Osteoblast (primary cell): ENCODE measurements at regions not wholly inside any gene's neighbourhood (a gene's known extent, or its start where the extent isn't known, plus 50 kb on each side); places are given as distances from the start of the nearest gene placed in this dataset.
A peak's percentile ranks its signal among the peaks of the same experiment; 100 is the strongest.

Experiments used
- DNase-seq: peaks from one replicate; pipeline ENCODE4 v3.0.0; 2011; ENCODE audit warnings: low spot score, mixed read lengths; ENCODE audit not compliant: insufficient read length; ENCODE audit errors: missing footprints
- H2AFZ ChIP-seq: 2 replicates; pipeline ENCODE4 v1.6.0; 2011; ENCODE audit warnings: mild to moderate bottlenecking, low read length
- H3K27ac ChIP-seq: 2 replicates; pipeline ENCODE4 v1.5.1; 2011; ENCODE audit warnings: mild to moderate bottlenecking, low read depth, low read length, moderate library complexity
- H3K27me3 ChIP-seq: 2 replicates; pipeline ENCODE4 v1.6.0; 2012; ENCODE audit warnings: mild to moderate bottlenecking, control low read depth, inconsistent platforms, low read length, moderate library complexity; ENCODE audit not compliant: insufficient read depth
- H3K36me3 ChIP-seq: 2 replicates; pipeline ENCODE4 v1.5.1; 2011; ENCODE audit warnings: mild to moderate bottlenecking, low read length, control low read depth, moderate library complexity; ENCODE audit not compliant: insufficient read depth
- H3K4me1 ChIP-seq: 2 replicates; pipeline ENCODE4 v1.5.1; 2011; ENCODE audit warnings: mild to moderate bottlenecking, low read length, control low read depth, moderate library complexity; ENCODE audit not compliant: insufficient read depth
- H3K4me2 ChIP-seq: 2 replicates; pipeline ENCODE4 v1.6.0; 2011; ENCODE audit warnings: mild to moderate bottlenecking, low read length; ENCODE audit not compliant: insufficient read depth
- H3K4me3 ChIP-seq: fragments of 200-600 bp; sonication (generic); 3 replicates; pipeline ENCODE4 v1.5.1; 2012; ENCODE audit warnings: mild to moderate bottlenecking, low read length, inconsistent platforms; ENCODE audit not compliant: insufficient read depth
- H3K79me2 ChIP-seq: 2 replicates; pipeline ENCODE4 v1.6.0; 2012; ENCODE audit warnings: mild to moderate bottlenecking, low read length, control low read depth, inconsistent platforms; ENCODE audit not compliant: insufficient read depth
- H3K9me3 ChIP-seq: 2 replicates; pipeline ENCODE4 v1.5.1; 2011; ENCODE audit warnings: low read depth, low read length, control low read depth
- H4K20me1 ChIP-seq: 2 replicates; pipeline ENCODE4 v1.6.0; 2012; ENCODE audit warnings: mild to moderate bottlenecking, low read length, control low read depth; ENCODE audit not compliant: insufficient read depth
- CTCF ChIP-seq: IDR thresholded peaks from 2 replicates; pipeline ENCODE4 v1.5.1; 2011; ENCODE audit warnings: mild to moderate bottlenecking, low read depth, low read length, moderate library complexity; ENCODE audit errors: extremely low read depth

GRCh38 chr1:65509912-65510680 lies 89.6 kb downstream of the LEPR start:
- no peaks in the 10 kb centered on the region for H3K79me2 ChIP-seq
- no peak overlapping the region for H3K4me3 ChIP-seq
- H4K20me1 ChIP-seq: no peaks in the 10 kb centered on the region
- no peaks in the 10 kb centered on the region for H3K27me3 ChIP-seq
- peak overlapping the region; percentile 81 for H3K27ac ChIP-seq
- H3K9me3 ChIP-seq: no peaks in the 10 kb centered on the region
- H3K36me3 ChIP-seq: no peaks in the 10 kb centered on the region
- no peak for TF ChIP-seq CTCF
- H2AFZ ChIP-seq: no peak overlapping the region
- no peak for DNase-seq
- H3K4me1 ChIP-seq: peaks cover 65% of the 10 kb centered on the region
- peak overlapping the region; percentile 39 for H3K4me2 ChIP-seq

GRCh38 chr1:65510961-65511360 lies 90.5 kb downstream of the LEPR start:
- Histone ChIP-seq H3K9me3 (no peaks in the 10 kb centered on the region), H3K4me1 (peaks cover 56% of the 10 kb centered on the region), H3K4me3 (no peak overlapping the region), H3K36me3 (no peaks in the 10 kb centered on the region), H3K4me2 (no peak overlapping the region), H2AFZ (no peak overlapping the region), H3K79me2 (no peaks in the 10 kb centered on the region), H3K27me3 (no peaks in the 10 kb centered on the region), H4K20me1 (no peaks in the 10 kb centered on the region), H3K27ac (peak overlapping the region; percentile 81)
- no peak for DNase-seq
- TF ChIP-seq CTCF: no peak

GRCh38 chr1:65512383-65512782 lies 91.9 kb downstream of the LEPR start:
- peaks cover 47% of the 10 kb centered on the region for H3K4me1 ChIP-seq
- no peak overlapping the region for H2AFZ ChIP-seq
- no peaks in the 10 kb centered on the region for H3K79me2 ChIP-seq
- H3K27me3 ChIP-seq: no peaks in the 10 kb centered on the region
- no peak for DNase-seq
- TF ChIP-seq CTCF: no peak
- H3K27ac ChIP-seq: peak overlapping the region; percentile 45
- no peaks in the 10 kb centered on the region for H4K20me1 ChIP-seq
- H3K4me2 ChIP-seq: no peak overlapping the region
- no peaks in the 10 kb centered on the region for H3K36me3 ChIP-seq
- no peak overlapping the region for H3K4me3 ChIP-seq
- no peaks in the 10 kb centered on the region for H3K9me3 ChIP-seq

- H3K4me3 ChIP-seq: no peak overlapping the region
- no peaks in the 10 kb centered on the region for H3K9me3 ChIP-seq
- peak overlapping the region; percentile 45 for H3K27ac ChIP-seq
- no peaks in the 10 kb centered on the region for H3K36me3 ChIP-seq
- peaks cover 47% of the 10 kb centered on the region for H3K4me1 ChIP-seq
- TF ChIP-seq CTCF: no peak
- H4K20me1 ChIP-seq: no peaks in the 10 kb centered on the region
- H2AFZ ChIP-seq: no peak overlapping the region
- peak overlapping the region; percentile 25 for H3K4me2 ChIP-seq
- no peak for DNase-seq
- no peaks in the 10 kb centered on the region for H3K27me3 ChIP-seq
- H3K79me2 ChIP-seq: no peaks in the 10 kb centered on the region
Measured at GRCh38 chr1:65512967-65513780, 92.7 kb downstream of the LEPR start.
